NCI-H2081 (cell line): ENCODE measurements at regions not wholly inside any gene's neighbourhood (a gene's known extent, or its start where the extent isn't known, plus 50 kb on each side); places are given as distances from the start of the nearest gene placed in this dataset.
"Not testable (repeated sequence)": the region's sequence is repeated elsewhere in the genome, so short reads cannot be mapped to it uniquely, and the experiment has no call there.

ENCODE experiments used
- DNase-seq, 2 experiments: peaks; one replicate each; lab custom pipeline; 2025; lab: John Stamatoyannopoulos, UW

DNA sequence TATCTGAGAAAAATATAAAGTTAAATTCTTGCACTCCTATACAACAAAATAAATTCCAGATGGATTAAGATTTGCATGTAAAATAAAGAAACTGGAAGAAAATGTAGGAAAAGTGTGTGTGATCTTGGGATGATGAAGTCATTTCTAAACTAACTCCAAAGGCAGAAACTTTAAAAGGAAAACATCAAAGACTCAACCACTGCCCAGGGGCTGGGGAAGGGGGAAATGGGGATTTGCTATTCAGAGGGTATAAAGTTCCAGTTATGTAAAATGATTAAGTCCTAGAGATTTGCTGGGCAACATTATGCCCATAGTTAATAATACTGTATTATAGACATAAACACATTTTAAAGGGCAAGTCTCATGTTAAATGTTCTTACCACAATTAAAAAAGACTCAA is 254.5 kb downstream of the DEPDC1B start:
- no peak for DNase-seq

DNA sequence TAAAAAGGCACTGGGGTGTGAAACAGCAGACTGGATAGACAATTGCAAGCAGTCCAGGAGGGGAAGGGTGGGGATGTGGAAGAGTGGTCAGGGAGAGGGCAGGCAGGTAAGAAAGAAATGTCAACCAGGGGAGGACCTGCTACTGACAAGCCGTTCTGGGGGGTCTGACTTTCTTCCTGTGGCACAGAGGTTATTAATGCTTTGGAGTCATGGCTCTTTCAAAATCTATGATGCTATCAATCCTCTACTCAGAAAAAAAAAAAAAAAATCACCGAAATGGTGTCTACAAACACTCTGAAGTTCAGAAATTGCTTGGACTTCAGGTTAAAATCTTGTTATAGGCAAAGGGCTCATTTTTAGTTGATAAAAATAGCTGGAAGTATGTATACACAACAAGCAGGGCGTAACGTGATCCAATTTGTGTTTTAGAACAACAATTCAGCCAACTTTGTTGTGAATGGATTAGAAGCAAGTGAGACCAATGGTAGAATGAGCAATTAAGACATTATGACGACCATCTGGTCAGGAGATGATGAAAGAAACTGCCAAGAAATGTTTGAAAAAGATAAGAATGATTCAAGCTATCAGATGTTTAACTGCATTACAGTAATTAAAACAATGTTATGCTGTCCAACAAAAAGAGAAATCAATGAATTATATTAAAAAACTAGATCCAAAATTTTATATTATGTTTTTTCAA is 255.2 kb downstream of the DEPDC1B start:
- no peak for DNase-seq

DNA sequence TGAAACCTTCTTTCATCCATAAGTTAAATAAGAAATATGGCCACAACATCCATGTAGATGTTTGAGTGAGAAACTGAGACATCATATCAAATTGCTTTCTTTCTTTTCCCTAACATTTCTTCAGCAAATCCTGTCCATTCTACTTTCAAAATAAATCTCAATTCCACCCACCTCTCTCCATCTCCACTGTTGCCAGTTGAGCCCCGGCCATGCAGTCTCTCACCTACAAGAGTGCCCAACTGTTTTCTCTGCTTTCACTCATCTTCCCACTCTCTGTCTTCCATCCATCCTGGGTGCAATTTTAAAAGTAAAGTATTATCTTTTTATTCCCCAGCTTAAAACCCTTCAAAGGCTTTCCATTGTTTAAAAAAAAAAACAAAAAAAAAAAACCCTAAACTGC is 260.4 kb downstream of the DEPDC1B start:
- no peak for DNase-seq

DNA sequence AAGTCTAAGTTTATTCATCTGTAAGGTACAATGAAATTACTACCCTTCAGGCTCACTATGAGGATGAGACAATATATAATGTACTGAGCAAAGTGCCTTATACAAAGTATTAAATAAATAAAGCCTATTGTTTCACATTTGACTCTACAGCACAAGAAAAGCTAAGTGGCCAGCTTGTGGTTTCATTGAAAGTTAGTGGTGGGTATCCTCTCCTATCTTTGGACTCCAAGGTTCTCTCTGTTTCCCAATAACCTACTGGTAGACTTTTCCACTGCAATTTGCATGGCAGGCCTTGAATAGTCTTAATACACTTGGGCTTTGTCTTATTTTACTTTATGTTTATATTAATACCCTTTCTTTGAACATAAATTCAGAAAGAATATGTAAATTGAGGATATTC is 262.7 kb downstream of the DEPDC1B start:
- no peak for DNase-seq

DNA sequence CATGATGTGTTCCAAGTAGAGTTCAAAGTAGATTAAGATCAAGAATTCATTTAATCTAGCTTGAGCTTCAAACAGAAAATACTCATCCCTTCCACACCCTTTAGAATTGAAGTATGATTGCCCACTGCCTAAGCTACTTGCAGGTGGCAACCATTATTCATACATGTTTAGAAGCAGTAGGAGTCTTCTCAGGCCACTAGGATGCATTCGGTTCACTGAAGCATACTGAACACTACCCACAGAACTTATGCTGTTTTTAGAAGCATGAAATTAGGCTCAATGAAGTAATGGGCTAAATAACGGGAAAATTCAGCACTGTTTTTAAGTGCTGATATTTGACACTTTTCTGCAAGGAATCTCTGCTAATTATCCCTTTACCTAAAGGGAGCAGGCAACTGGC is 263.4 kb downstream of the DEPDC1B start:
- DNase-seq: no peak

DNA sequence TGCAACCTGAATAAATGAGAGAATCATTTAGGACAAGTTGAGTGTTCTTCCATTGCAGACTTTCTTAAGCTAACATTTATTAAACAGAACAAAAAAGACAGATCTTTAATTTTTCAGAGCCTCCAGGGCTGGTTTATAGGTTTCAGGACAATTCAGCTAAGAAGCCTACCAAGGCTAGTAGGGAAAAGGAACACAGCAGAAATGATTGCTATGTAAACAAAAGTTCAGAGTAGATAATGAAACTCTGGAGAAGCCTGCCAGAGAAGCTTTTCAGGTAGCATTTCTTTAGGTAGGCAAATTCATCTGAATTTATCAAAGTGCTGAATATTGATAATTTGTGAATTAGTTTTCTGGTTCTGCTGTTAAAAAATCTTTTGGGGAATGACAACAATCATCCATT is 264.2 kb downstream of the DEPDC1B start:
- DNase-seq: no peak

DNA sequence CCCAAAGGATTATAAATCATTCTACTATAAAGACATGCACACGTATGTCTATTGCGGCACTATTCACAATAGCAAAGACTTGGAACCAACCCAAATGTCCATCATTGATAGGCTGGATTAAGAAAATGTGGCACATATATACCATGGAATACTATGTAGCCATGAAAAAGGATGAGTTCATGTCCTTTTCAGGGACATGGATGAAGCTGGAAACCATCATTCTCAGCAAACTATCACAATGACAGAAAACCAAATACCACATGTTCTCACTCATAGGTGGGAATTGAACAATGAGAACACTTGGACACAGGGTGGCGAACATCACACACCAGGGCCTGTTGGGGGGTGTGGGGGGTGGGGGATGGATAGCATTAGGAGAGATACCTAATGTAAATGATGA is 273.8 kb downstream of the DEPDC1B start:
- DNase-seq: not testable (repeated sequence)

DNA sequence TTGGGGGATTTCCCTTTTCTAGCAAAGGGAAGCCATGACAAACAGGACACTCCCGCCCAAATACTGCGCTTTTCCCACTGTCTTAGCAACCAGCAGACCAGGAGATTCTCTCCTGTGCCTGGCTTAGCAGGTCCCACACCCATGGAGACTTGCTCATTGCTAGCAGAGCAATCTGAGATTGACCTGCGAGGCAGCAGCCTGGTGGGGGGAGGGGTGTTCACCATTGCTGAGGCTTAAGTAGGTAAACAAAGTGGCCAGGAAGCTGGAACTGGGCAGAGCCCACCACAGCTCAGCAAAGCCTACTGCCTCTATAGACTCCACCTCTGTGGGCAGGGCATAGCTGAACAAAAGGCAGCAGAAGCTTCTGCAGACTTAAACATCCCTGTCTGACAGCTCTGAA is 279.2 kb downstream of the DEPDC1B start:
- DNase-seq: not testable (repeated sequence)

DNA sequence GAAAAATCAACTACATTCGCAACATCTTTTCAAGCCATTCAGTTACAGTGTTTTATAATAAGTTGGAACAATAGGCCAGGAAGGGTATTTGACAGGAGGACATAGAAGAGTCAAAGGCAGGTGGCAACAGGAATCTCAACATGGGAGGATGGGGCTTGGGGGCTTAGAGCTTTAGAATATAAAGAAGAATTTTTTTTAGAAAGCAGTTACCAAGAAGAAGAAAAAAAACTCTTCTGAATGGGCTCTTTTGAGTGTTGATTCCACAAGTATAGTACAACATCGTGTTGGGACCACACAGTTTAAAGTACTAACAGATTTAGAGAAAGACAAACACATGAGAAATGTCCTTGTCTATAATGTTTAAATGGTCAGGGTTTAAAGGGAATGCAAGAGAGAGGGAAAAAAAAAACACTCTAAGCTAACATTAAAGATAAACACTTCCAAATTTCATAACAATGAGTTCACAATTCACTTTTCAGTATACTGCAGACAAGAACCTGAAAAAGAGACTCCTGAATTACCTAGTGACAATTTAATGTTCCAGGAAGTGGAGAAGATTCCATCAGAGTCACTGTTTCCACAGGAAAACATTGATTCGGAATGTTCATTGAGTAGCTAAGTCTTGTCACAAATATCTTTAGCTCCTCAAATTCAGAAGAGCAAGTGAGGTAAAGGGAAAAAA is 282.3 kb downstream of the DEPDC1B start:
- DNase-seq: no peak

DNA sequence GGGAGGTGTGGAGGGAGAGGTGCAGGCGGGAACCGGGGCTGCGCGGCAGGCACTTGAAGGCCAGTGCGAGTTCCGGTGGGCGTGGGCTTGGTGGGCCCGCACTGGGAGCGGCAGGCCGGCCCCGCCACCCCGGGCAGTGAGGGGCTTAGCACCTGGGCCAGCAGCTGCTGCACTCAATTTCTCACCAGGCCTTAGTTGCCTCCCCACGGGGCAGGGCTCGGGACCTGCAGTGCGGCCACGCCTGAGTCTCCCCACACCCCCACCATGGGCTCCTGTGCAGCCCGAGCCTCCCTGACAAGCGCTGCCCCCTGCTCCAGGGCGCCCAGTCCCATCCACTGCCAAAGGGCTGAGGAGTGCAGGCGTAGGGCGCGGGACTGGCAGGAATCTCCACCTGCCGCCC is 284.5 kb downstream of the DEPDC1B start:
- DNase-seq: no peak

DNA sequence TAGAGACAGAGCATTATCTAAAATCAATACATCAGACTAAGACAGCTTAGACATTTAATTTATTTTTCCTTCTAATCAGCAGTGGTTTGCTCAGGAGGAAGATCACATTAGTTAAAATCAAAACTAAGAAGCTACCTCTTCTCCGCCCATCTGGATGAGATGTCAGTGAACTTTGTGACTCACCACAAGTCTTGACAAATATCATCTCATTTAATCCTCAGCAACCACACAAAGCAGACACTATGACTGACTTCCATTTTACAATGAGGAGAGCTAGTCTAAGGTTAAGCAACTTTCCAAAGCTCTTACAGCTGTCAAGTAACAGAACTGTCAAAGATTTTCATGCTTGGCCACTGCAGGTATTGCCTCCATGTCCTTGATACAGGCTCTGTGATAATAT is 289.5 kb downstream of the DEPDC1B start:
- DNase-seq: no peak

DNA sequence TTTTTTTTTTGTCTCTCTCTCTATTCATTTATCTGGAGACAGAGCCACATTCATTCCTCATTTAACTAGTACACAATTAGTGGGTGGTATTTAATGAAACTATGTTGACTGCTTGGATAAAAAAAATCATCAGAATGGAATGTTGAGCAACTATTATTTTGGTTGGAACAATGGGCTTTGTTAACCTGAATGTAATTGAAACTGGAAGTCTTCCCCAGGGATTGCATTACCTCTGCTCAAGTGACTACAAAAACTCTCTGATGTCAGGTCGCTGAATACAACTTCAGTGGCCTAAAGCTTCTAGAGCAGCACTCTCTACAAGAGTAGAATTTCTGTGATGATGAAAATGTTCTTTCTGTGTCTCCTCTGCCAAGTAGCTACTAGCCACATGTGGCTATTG is 295.8 kb downstream of the DEPDC1B start:
- DNase-seq: no peak

DNA sequence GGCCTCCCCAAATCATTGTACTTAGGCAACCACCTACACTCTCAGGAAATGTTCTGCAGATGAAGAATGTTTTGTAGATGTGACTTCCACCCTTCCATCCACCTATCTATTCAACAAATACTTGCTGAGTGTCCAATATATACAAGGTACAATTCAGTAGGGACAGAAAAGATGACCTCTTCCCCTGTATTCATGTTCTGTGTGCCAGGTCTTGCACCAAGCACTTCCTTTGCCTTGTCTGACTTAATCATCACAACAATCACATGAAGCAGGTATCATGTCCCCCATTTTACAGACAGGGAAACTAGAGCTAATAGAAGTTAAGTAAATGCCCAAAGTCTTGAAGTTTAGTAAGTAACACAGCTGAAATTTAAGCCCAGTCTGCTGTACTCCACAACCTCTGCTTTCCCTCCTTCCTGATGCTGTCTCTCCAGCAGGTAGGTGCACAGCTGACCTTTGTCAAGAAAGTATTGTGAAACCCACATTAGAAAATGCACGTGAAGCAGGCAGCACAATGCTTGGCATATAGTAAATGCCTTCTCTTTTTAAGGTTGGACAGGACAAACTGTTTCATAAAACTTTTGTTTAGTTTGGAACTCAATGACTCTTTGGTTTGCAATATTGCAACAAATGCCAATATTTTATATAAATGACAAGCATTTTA is 296.5 kb downstream of the DEPDC1B start:
- DNase-seq: no peak

DNA sequence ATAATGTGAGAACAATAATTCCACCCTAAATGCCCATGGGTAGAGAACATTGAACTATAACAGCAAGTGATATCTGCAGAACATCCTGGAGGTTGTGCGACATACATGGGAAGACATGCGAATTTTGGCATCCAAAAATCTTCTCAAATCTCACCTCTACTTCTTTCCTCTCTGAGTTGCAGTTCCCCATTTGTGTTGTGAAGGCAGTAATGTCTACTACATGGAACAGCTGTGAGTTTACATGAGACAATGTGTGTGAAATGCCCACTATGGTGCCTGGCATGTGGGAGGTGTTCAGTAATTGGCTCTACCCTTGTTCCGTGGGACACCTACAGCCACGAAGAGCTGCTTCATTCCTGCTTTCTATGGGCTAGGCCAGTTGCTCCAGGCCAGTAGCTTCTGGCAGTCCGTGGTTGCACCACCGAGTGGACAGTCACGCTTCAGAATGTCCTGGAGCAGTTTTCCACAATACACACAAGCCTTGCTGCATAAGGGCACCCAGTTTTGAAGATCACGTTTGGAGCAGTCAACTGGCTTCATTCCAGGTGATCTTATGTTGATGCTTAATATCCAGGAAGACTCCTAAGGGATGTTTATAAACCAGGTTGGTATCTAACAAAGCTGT is 297.7 kb downstream of the DEPDC1B start:
- no peak for DNase-seq

DNA sequence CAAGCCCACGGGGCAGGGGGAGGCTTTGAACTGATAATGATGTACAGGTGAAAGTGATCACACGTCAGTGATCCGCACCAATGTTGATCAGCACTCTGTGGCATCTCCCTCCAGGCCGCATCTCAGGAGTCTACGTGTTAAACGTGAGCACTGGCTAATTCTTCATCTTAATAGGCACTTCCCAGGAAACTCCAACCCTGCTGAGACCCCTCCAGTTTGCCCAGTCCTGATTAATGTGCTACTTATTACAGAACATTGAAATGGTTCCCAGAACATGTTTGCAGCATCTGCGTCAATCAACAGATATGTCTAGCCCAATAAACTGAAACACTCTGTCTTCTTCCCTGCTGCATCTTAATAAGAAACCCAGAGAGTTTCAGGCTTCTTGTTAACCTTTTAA is 298.4 kb downstream of the DEPDC1B start:
- DNase-seq: no peak

DNA sequence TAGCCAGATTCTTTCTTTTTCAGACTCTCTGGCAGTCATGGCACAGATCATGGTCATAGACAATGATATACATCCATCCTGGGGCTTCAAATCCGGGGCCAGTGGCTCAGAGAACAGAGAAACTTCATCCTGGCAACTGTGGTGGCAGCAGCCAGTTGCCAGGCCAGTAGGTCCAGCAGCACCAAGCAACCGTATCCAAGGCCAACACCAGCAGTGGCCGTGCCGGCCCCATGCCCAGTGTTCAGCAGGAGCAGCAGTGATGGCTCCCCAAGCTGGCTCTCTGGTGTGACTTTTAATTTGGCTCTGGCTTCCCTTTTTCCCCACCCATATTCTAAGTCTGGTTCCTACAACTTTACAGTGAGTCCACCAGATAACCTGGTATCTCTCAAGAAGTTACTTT is 300.5 kb downstream of the DEPDC1B start:
- no peak for DNase-seq

DNA sequence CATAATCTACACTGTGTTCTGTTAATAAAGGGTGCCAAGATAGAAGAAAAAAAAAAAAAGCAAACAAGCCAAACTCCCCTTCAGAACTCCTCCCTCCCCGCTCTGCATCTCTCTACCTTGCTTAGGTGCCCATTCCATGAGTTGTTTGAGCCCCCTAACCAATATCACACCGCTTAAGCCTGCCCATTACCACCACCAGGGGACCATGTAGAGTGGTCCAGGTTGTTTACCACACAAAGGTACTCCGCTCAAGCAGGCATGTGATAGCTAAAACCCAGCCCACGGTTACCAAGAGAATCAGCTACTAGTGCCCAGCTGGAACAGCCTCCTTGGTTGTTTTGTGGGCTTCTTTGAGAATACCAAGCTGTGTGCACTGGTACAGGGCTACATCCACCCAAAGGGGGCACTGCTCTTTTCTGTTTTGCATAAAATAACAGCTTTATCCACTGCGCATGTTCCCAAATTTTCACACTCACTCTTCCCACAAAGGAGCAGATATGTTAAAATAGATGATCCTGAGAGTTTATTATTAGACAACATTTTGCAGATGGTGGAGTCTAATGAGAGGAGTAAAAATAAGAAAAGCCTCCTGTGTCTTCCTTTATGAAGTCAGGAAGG is 304.1 kb downstream of the DEPDC1B start:
- DNase-seq: no peak

DNA sequence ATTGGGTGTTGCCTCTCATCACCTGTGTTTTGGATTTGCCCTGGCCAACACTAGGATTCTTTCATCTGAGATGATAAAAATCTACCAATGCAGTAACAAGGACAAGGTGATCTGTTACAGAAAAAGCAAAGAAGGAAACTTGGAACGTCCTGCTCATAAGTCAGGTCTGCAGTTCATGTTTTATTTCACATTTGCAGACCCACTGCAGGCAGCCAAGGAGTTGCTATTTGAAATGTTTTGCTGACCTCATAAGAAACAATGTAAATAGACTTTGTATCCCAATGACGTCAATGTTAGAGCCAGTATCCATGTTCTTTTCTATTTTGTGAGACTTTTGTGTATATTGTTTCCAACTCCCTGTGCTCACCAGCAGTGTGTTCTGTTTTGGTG is 312.9 kb downstream of the DEPDC1B start:
- no peak for DNase-seq

DNA sequence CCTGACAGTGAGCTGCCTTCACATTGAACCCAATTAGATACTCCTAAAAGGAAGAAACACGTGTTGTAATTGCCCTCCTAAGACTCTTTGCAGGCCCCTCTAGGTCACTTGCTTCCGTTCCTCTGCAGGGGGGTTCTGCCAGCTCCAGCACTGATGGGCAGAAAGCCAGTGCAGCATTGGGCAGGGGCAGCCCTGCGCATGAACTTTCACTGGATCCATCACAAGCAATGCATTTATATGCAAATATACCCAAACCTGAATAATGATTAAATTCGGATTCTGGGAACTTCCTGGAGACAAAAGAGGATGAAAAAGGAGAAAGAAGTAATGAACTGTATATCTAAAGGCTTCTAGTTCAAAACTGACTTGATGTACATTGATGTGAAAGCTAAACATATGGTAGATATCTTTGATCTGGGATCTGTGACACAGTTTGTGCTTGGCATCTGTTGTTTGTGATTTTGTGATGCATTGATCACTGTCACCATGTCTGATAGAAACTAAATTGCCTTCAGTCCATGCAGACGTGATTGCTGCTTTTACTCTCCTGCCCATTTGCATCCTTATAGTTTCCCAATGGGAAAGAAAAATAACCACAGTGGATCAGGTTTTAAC is 313.4 kb downstream of the DEPDC1B start:
- DNase-seq: no peak

DNA sequence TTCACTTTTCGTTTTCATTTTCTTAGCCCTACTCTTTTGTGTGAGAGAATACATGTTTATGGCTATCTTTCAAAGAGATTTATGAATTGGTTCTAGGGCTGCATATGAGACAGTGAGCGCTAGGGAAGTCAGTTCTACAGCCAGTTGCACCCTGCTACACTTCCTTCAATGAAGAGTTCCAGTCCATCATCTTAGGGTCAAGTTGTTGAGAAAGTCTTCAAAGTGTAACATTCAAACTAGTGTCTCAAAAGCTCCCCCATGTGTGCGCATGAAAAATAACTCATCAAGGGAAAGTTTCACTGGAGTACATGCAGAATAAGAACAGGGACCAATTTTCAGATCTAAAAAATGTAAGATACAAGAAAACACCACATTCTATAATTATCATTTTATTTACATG is 317.2 kb downstream of the DEPDC1B start:
- no peak for DNase-seq

DNA sequence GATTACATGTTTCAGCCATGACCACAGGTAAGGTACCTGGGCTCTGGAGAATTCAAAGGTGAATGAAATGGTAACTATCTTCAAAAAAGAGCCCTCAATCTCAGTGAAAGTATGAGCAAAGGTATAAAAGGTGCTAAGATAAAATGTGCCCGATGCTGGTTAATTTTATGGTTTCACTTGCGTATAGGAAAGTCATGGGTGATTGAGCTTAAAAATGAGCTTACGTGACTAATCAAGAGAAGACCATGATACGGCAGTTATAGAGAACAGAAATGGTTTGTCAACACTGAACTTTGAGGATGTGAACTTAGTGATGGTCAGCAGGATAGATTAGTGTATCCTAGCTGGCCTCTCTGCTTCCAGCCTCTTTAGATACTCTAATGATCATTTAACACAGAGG is 320.1 kb downstream of the DEPDC1B start:
- DNase-seq: no peak

DNA sequence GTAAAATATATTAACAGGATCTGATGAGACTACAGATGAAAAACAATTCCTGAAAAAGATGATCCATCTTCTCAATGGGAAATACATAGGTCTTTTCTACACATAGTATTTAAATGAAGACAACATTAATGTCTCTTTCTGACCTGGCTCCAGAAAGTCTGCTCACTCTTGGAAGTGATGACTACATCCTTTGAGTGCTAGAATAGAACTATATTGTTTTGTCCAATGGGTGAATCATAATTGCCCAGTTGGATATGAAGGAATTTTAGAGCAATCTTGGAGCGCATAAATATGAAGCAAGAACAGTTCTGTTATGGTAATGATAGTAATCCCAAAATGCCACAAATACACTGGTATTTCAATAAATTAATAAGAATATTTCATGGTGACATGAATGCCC is 322.1 kb downstream of the DEPDC1B start:
- DNase-seq: no peak
